ENCODE measurements at regions not wholly inside any gene's neighbourhood (a gene's known extent, or its start where the extent isn't known, plus 50 kb on each side); places are given as distances from the start of the nearest gene placed in this dataset.

- no peaks in the 10 kb centered on the region for H3K9me3 ChIP-seq (ENCODE audit: control insufficient read depth in 2 of 2, low read length in 2 of 2)
- no peaks in the 10 kb centered on the region for H3K36me3 ChIP-seq (ENCODE audit: control insufficient read depth in 2 of 2, insufficient read depth in 2 of 2, low read length in 2 of 2)
- H3K27me3 ChIP-seq (ENCODE audit: control insufficient read depth in 1 of 2, insufficient read depth in 2 of 2, low read length in 2 of 2), result no peaks in the 10 kb centered on the region
- no peak overlapping the region for H3K27ac ChIP-seq (ENCODE audit: low read length)
- H3K4me1 ChIP-seq (ENCODE audit: control insufficient read depth, insufficient read depth, low read length), result no peaks in the 10 kb centered on the region
- no peak overlapping the region for H3K9ac ChIP-seq (ENCODE audit: low read length in 2 of 2)
- H3K4me3 ChIP-seq (ENCODE audit: low read length in 2 of 2), result no peak overlapping the region
These were observed 1019.2 kb downstream of the TTLL7 start for GRCh38 chr1:82979593-82980236.

DNA sequence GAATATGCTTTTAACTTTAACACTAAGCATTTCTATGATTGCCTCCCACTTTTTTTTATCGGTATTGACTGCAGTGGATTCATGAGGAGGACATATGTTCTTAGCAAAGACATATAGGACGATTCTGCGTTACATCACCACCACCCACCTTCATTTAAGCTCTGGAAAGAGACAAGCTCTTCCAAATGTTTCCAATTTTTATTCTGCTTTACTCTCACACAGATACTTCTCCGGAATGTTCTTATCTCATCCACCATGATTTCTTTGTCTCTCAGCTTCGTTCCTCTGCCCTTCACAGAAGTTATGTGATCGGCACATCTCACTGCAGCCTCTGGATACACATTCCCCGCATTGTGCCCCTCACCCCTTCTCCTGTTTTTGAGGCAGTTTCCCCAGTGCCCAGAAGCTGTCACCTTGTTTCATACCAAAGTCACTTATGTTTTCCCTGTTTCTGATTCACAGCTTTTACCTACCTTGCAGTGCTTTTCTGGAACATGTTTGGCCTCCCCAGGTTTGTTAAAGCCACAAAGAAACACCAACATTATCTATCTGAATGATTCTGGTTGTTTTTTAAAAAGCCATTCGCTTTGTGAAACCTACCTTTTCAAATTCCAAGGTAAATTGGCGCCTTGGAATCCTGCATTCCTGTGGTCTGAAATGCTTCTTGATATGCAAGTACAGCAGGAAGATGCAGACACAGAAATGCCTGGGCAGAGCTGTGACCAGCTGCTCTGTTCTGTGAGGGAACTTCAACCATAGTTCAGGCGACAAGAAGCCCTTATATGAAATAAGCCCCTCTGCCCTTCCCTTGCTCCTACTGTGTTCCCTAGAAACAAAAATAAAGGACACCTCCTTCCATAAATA lies 1020.2 kb downstream of the TTLL7 start:
- H3K4me3 ChIP-seq (ENCODE audit: low read length in 2 of 2), result no peak overlapping the region
- no peak overlapping the region for H3K27ac ChIP-seq (ENCODE audit: low read length)

GRCh38 chr1:82972841-82973553 lies 1025.9 kb downstream of the TTLL7 start:
- no peaks in the 10 kb centered on the region for H3K36me3 ChIP-seq (ENCODE audit: control insufficient read depth in 2 of 2, insufficient read depth in 2 of 2, low read length in 2 of 2)
- H3K4me3 ChIP-seq (ENCODE audit: low read length in 2 of 2), result no peak overlapping the region
- H3K9ac ChIP-seq (ENCODE audit: low read length in 2 of 2), result no peak overlapping the region
- no peak overlapping the region for H3K27ac ChIP-seq (ENCODE audit: low read length)
- H3K4me1 ChIP-seq (ENCODE audit: control insufficient read depth, insufficient read depth, low read length), result no peaks in the 10 kb centered on the region
- H3K9me3 ChIP-seq (ENCODE audit: control insufficient read depth in 2 of 2, low read length in 2 of 2), result no peaks in the 10 kb centered on the region
- H3K27me3 ChIP-seq (ENCODE audit: control insufficient read depth in 1 of 2, insufficient read depth in 2 of 2, low read length in 2 of 2), result no peaks in the 10 kb centered on the region

More for the DNA sequence above, 1020.2 kb downstream of the TTLL7 start:
- no peaks in the 10 kb centered on the region for H3K27me3 ChIP-seq (ENCODE audit: control insufficient read depth in 1 of 2, insufficient read depth in 2 of 2, low read length in 2 of 2)
- H3K36me3 ChIP-seq (ENCODE audit: control insufficient read depth in 2 of 2, insufficient read depth in 2 of 2, low read length in 2 of 2), result no peaks in the 10 kb centered on the region
- H3K4me1 ChIP-seq (ENCODE audit: control insufficient read depth, insufficient read depth, low read length), result no peaks in the 10 kb centered on the region
- H3K9ac ChIP-seq (ENCODE audit: low read length in 2 of 2), result no peak overlapping the region
- no peaks in the 10 kb centered on the region for H3K9me3 ChIP-seq (ENCODE audit: control insufficient read depth in 2 of 2, low read length in 2 of 2)

DNA sequence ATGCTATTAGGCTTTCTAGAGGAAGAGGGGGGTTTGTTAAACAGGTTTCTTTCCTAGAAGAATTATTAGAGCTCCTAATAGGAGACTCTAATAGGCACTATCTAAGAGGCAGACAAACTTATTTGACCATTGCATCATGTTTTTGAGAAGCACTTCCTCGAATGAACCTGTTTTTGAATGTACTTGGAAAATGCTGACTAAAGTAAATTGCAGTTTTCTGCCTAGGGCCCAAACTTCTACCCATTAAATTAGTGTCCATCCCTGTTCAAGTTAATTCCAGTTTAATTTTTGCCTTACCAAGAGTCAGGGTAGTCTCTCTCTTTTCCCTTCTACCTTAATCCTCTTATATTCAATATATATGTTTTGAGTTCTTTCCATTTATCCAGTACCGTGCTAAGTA lies 1029.6 kb downstream of the TTLL7 start:
- H3K9ac ChIP-seq (ENCODE audit: low read length in 2 of 2), result no peak overlapping the region
- no peaks in the 10 kb centered on the region for H3K36me3 ChIP-seq (ENCODE audit: control insufficient read depth in 2 of 2, insufficient read depth in 2 of 2, low read length in 2 of 2)
- no peaks in the 10 kb centered on the region for H3K27me3 ChIP-seq (ENCODE audit: control insufficient read depth in 1 of 2, insufficient read depth in 2 of 2, low read length in 2 of 2)
- H3K4me3 ChIP-seq (ENCODE audit: low read length in 2 of 2), result no peak overlapping the region
- H3K9me3 ChIP-seq (ENCODE audit: control insufficient read depth in 2 of 2, low read length in 2 of 2), result no peaks in the 10 kb centered on the region
- no peaks in the 10 kb centered on the region for H3K4me1 ChIP-seq (ENCODE audit: control insufficient read depth, insufficient read depth, low read length)
- H3K27ac ChIP-seq (ENCODE audit: low read length), result no peak overlapping the region

- Histone ChIP-seq H3K4me1 (ENCODE audit: control insufficient read depth, insufficient read depth, low read length) (no peaks in the 10 kb centered on the region), H3K4me3 (ENCODE audit: low read length in 2 of 2) (no peak overlapping the region), H3K9ac (ENCODE audit: low read length in 2 of 2) (no peak overlapping the region)
These were observed 1036.3 kb downstream of the TTLL7 start for GRCh38 chr1:82962658-82963057.

DNA sequence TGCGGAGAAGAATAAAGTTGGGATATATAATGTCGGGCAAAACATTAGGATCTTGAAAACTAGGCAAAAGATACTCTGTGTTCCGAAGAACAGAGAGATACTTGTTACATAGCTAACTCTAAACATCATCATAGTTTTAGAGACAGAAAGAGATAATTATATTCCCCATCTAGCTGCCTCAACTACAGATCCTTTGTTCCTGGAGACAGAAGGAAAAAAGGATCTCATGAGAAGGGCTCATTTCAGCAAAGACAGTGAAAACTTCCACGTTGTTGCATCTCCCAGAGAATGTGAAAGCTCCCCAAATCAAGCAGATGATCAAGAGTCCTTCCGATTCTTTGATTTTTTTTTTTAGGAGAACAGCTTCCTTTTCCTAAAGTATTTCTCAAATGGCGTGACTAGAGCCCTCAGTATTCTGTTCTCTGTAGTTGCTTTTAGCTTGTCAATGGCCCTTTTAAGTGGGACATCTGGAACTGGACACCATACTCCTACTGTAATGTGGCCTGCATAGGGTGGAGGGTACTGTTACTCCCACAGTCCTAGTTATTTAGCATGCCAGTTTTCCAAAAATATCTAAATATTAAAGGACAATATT lies 1048.2 kb downstream of the TTLL7 start:
- Histone ChIP-seq H3K4me1 (ENCODE audit: control insufficient read depth, insufficient read depth, low read length) (no peaks in the 10 kb centered on the region), H3K4me3 (ENCODE audit: low read length in 2 of 2) (no peak overlapping the region), H3K9me3 (ENCODE audit: control insufficient read depth in 2 of 2, low read length in 2 of 2) (no peaks in the 10 kb centered on the region), H3K9ac (ENCODE audit: low read length in 2 of 2) (no peak overlapping the region), H3K36me3 (ENCODE audit: control insufficient read depth in 2 of 2, insufficient read depth in 2 of 2, low read length in 2 of 2) (no peaks in the 10 kb centered on the region), H3K27ac (ENCODE audit: low read length) (no peak overlapping the region), H3K27me3 (ENCODE audit: control insufficient read depth in 1 of 2, insufficient read depth in 2 of 2, low read length in 2 of 2) (no peaks in the 10 kb centered on the region)

More at GRCh38 chr1:82962658-82963057, 1036.3 kb downstream of the TTLL7 start:
- no peaks in the 10 kb centered on the region for H3K9me3 ChIP-seq (ENCODE audit: control insufficient read depth in 2 of 2, low read length in 2 of 2)
- H3K27ac ChIP-seq (ENCODE audit: low read length), result no peak overlapping the region
- no peaks in the 10 kb centered on the region for H3K36me3 ChIP-seq (ENCODE audit: control insufficient read depth in 2 of 2, insufficient read depth in 2 of 2, low read length in 2 of 2)
- H3K27me3 ChIP-seq (ENCODE audit: control insufficient read depth in 1 of 2, insufficient read depth in 2 of 2, low read length in 2 of 2), result no peaks in the 10 kb centered on the region

- Histone ChIP-seq H3K4me1 (ENCODE audit: control insufficient read depth, insufficient read depth, low read length) (no peaks in the 10 kb centered on the region), H3K27me3 (ENCODE audit: control insufficient read depth in 1 of 2, insufficient read depth in 2 of 2, low read length in 2 of 2) (no peaks in the 10 kb centered on the region), H3K27ac (ENCODE audit: low read length) (no peak overlapping the region), H3K4me3 (ENCODE audit: low read length in 2 of 2) (no peak overlapping the region), H3K9ac (ENCODE audit: low read length in 2 of 2) (no peak overlapping the region), H3K9me3 (ENCODE audit: control insufficient read depth in 2 of 2, low read length in 2 of 2) (no peaks in the 10 kb centered on the region), H3K36me3 (ENCODE audit: control insufficient read depth in 2 of 2, insufficient read depth in 2 of 2, low read length in 2 of 2) (no peaks in the 10 kb centered on the region)
These were observed 1050.5 kb downstream of the TTLL7 start for GRCh38 chr1:82948386-82948785.

GRCh38 chr1:82947278-82947677 lies 1051.7 kb downstream of the TTLL7 start:
- no peaks in the 10 kb centered on the region for H3K36me3 ChIP-seq (ENCODE audit: control insufficient read depth in 2 of 2, insufficient read depth in 2 of 2, low read length in 2 of 2)
- H3K9me3 ChIP-seq (ENCODE audit: control insufficient read depth in 2 of 2, low read length in 2 of 2), result no peaks in the 10 kb centered on the region
- no peak overlapping the region for H3K9ac ChIP-seq (ENCODE audit: low read length in 2 of 2)
- no peak overlapping the region for H3K4me3 ChIP-seq (ENCODE audit: low read length in 2 of 2)
- H3K27me3 ChIP-seq (ENCODE audit: control insufficient read depth in 1 of 2, insufficient read depth in 2 of 2, low read length in 2 of 2), result no peaks in the 10 kb centered on the region
- H3K4me1 ChIP-seq (ENCODE audit: control insufficient read depth, insufficient read depth, low read length), result no peaks in the 10 kb centered on the region
- no peak overlapping the region for H3K27ac ChIP-seq (ENCODE audit: low read length)

GRCh38 chr1:82946096-82946605 lies 1052.8 kb downstream of the TTLL7 start:
- H3K27me3 ChIP-seq (ENCODE audit: control insufficient read depth in 1 of 2, insufficient read depth in 2 of 2, low read length in 2 of 2), result no peaks in the 10 kb centered on the region
- no peaks in the 10 kb centered on the region for H3K36me3 ChIP-seq (ENCODE audit: control insufficient read depth in 2 of 2, insufficient read depth in 2 of 2, low read length in 2 of 2)
- H3K4me1 ChIP-seq (ENCODE audit: control insufficient read depth, insufficient read depth, low read length), result no peaks in the 10 kb centered on the region
- H3K9me3 ChIP-seq (ENCODE audit: control insufficient read depth in 2 of 2, low read length in 2 of 2), result no peaks in the 10 kb centered on the region
- H3K4me3 ChIP-seq (ENCODE audit: low read length in 2 of 2), result no peak overlapping the region
- H3K9ac ChIP-seq (ENCODE audit: low read length in 2 of 2), result no peak overlapping the region
- H3K27ac ChIP-seq (ENCODE audit: low read length), result no peak overlapping the region

- no peak overlapping the region for H3K27ac ChIP-seq (ENCODE audit: low read length)
- no peaks in the 10 kb centered on the region for H3K27me3 ChIP-seq (ENCODE audit: control insufficient read depth in 1 of 2, insufficient read depth in 2 of 2, low read length in 2 of 2)
- no peaks in the 10 kb centered on the region for H3K4me1 ChIP-seq (ENCODE audit: control insufficient read depth, insufficient read depth, low read length)
- H3K9me3 ChIP-seq (ENCODE audit: control insufficient read depth in 2 of 2, low read length in 2 of 2), result no peaks in the 10 kb centered on the region
- no peak overlapping the region for H3K4me3 ChIP-seq (ENCODE audit: low read length in 2 of 2)
- H3K9ac ChIP-seq (ENCODE audit: low read length in 2 of 2), result no peak overlapping the region
- no peaks in the 10 kb centered on the region for H3K36me3 ChIP-seq (ENCODE audit: control insufficient read depth in 2 of 2, insufficient read depth in 2 of 2, low read length in 2 of 2)
These were observed 1054.1 kb downstream of the TTLL7 start for GRCh38 chr1:82944822-82945221.

Measured in stomach smooth muscle (tissue), 2 donors.